Left ventricle myocardium inferior (tissue), 1 donor: ENCODE measurements at regions not wholly inside any gene's neighbourhood (a gene's known extent, or its start where the extent isn't known, plus 50 kb on each side); places are given as distances from the start of the nearest gene placed in this dataset.
A peak's percentile ranks its signal among the peaks of the same experiment; 100 is the strongest.

Source experiments
- DNase-seq: peaks from one replicate; pipeline ENCODE4 v3.0.0-alpha.2; 2020
- H3K27ac ChIP-seq: fragments of 200-600 bp; replicated peaks from 2 replicates; pipeline ENCODE4 v1.8.0; 2021
- H3K27me3 ChIP-seq: fragments of 200-600 bp; 2 replicates; pipeline ENCODE4 v1.8.0; 2021; ENCODE audit warnings: low read depth
- H3K36me3 ChIP-seq: fragments of 200-600 bp; 2 replicates; pipeline ENCODE4 v1.8.0; 2021
- H3K4me1 ChIP-seq: fragments of 200-600 bp; 2 replicates; pipeline ENCODE4 v1.8.0; 2021
- H3K4me3 ChIP-seq: fragments of 200-600 bp; 2 replicates; pipeline ENCODE4 v1.8.0; 2021; ENCODE audit warnings: mild to moderate bottlenecking, moderate library complexity
- H3K9me3 ChIP-seq: fragments of 200-600 bp; replicated peaks from 2 replicates; pipeline ENCODE4 v1.8.0; 2021
- intact Hi-C: fragments of 100-400 bp; cut with micrococcal nuclease; formaldehyde crosslinking; loops from one replicate; pipeline ENCODE4 v1.11.0; 2022
- TF ChIP-seq, protein P1 (sequence below): fragments of 200-600 bp; IDR thresholded peaks from 2 replicates; pipeline ENCODE4 v1.8.0; 2021; ENCODE audit warnings: antibody characterized with exemption, mild to moderate bottlenecking, borderline replicate concordance
- donor health status: DM: no; HTN: yes; CAD: no; lungs with severe emphysema.

DNA sequence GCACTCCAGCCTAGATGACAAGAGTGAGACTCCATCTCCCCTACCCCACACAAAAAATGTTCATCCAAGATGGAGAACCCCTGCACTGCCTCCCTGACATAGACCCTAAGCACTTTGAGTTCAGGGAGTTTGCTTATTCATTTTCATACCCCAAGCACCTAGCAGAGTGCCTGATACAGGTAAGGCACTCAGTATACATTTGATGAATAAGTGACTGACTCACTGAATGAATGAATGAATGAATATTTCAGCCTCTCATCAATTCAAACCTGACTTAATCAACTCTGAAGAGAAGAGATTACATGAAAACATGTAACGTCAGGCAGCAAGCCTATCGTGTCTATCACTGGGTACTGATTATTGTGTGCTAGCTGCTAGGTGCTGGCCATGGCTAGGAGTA, 121.3 kb upstream of the GADD45A start:
- intact Hi-C loops = loop anchor here (5.0 to 10.0 kb wide), 2 partner anchors 121 to 199 kb away; partner anchors contain the start of gene GADD45A
- no peaks in the 10 kb centered on the region for H3K9me3 ChIP-seq
- TF ChIP-seq, protein P1, sequence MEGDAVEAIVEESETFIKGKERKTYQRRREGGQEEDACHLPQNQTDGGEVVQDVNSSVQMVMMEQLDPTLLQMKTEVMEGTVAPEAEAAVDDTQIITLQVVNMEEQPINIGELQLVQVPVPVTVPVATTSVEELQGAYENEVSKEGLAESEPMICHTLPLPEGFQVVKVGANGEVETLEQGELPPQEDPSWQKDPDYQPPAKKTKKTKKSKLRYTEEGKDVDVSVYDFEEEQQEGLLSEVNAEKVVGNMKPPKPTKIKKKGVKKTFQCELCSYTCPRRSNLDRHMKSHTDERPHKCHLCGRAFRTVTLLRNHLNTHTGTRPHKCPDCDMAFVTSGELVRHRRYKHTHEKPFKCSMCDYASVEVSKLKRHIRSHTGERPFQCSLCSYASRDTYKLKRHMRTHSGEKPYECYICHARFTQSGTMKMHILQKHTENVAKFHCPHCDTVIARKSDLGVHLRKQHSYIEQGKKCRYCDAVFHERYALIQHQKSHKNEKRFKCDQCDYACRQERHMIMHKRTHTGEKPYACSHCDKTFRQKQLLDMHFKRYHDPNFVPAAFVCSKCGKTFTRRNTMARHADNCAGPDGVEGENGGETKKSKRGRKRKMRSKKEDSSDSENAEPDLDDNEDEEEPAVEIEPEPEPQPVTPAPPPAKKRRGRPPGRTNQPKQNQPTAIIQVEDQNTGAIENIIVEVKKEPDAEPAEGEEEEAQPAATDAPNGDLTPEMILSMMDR = no peak
- H3K27me3 ChIP-seq = no peaks in the 10 kb centered on the region
- no peaks in the 10 kb centered on the region for H3K36me3 ChIP-seq
- H3K27ac ChIP-seq = peak overlapping the region; percentile 78
- no peak for DNase-seq
- peaks cover 34% of the 10 kb centered on the region for H3K4me1 ChIP-seq
- H3K4me3 ChIP-seq = no peak overlapping the region

GRCh38 chr1:67564193-67564592, 120.8 kb upstream of the GADD45A start:
- Histone ChIP-seq H3K27ac (peak overlapping the region; percentile 78), H3K27me3 (no peaks in the 10 kb centered on the region), H3K4me1 (peaks cover 32% of the 10 kb centered on the region), H3K9me3 (no peaks in the 10 kb centered on the region), H3K4me3 (no peak overlapping the region), H3K36me3 (no peaks in the 10 kb centered on the region)
- DNase-seq = no peak
- TF ChIP-seq, protein P1 = no peak
- intact Hi-C loops = loop anchor here (5.0 to 10.0 kb wide), 2 partner anchors 121 to 198 kb away; partner anchors contain the start of gene GADD45A

DNA sequence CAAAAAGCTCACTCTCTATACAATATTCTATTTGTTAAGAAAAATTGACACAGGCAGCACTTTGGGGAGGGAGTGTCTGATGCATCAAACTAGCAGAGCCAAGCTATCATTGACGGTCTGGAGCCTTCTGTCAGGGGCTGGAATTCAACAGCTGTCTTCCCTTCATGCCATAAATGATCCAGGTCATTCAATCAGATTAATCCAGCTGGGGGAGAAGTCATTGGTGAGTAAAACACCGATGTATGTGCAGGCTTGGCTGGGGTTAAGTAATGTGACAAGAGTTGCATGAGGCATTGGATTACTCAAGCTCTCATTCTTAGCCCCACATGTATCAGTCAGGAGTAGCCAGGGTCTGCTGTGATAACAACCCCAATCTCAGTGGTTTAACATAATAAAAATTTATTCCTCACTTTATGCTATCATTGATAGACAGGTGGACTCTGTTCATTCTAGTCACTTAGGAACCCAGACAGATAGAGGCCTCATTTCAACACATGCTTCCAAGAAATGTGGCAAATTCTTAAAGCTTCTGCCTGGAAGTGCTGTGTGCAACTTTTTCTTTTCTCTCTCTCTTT, 118.1 kb upstream of the GADD45A start:
- Histone ChIP-seq H3K27me3 (no peaks in the 10 kb centered on the region), H3K4me3 (no peak overlapping the region), H3K36me3 (no peaks in the 10 kb centered on the region), H3K9me3 (no peaks in the 10 kb centered on the region), H3K27ac (no peak overlapping the region), H3K4me1 (peaks cover 39% of the 10 kb centered on the region)
- intact Hi-C loops = loop anchor here (10.0 kb wide), 1 partner anchor 118 kb away; the partner anchor contains the start of gene GADD45A
- TF ChIP-seq, protein P1 = no peak
- DNase-seq = no peak

DNA sequence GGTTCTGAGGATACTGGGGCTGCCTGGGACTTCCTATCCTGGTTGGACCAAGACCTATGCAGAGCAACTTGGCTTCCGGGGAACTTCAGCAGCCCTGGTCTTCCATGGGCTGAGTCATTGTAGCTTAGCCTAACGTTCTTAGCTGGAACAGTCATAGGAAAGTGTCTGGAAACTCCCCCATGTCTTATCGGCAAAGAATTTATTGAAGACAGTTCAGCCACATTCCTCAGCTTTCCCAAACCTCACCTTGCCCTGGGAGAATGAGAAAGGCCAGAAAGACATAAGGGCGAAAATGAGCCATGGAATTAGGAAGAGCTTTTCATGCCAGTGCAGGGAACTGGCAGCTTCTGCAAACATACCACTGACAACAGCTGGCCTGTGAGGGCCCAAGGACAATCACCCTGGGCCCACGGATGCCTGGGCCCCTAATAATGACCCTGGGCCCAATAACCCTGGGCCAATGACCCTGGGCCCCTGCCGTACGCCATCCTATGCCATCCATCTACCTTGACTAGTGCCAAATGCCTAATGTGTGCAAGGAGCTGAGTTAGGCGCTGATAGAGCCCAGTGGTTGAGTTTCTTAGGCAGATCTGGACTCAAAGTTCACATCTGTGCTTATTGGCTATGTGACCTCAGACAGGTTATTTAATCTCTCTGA, 114.4 kb upstream of the GADD45A start:
- Histone ChIP-seq H3K9me3 (no peaks in the 10 kb centered on the region), H3K4me3 (no peak overlapping the region), H3K27me3 (no peaks in the 10 kb centered on the region), H3K36me3 (no peaks in the 10 kb centered on the region), H3K4me1 (peaks cover 36% of the 10 kb centered on the region), H3K27ac (no peak overlapping the region)
- TF ChIP-seq, protein P1 = no peak
- DNase-seq = no peak
- intact Hi-C loops = no loop called here

DNA sequence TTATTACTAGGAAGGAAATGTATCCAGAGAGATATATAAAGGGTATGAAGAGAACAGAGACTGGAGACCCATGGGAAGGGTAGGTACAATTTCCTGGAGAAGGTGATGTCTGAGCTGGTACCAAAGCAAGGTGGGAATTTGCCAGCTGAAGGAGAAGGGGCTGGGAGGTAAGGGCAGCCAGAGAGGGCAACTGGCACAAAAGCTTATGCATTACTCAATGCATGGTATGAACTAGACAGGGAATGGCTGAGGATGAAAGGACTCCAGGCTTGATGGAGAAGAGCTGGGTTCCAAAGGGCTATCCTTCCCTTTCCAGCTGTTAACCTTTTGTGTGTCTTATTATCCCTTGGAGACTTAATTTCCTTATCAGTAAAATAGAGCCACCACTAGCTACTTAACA, 113.6 kb upstream of the GADD45A start:
- Histone ChIP-seq H3K4me3 (no peak overlapping the region), H3K36me3 (no peaks in the 10 kb centered on the region), H3K9me3 (no peaks in the 10 kb centered on the region), H3K27ac (no peak overlapping the region), H3K27me3 (no peaks in the 10 kb centered on the region), H3K4me1 (peaks cover 36% of the 10 kb centered on the region)
- no peak for DNase-seq
- TF ChIP-seq, protein P1 = no peak
- intact Hi-C loops = no loop called here
